Astrocyte (in vitro differentiated cells and primary cell): ENCODE measurements at regions not wholly inside any gene's neighbourhood (a gene's known extent, or its start where the extent isn't known, plus 50 kb on each side); places are given as distances from the start of the nearest gene placed in this dataset.

Experiments used
- DNase-seq: peaks from one replicate; pipeline ENCODE4 v3.0.0-alpha.2; 2010; ENCODE audit warnings: low read depth
- FAIRE-seq: peaks from 2 replicates; lab custom pipeline; 2011; peaks lifted over from hg19 to GRCh38; lab: Jason Lieb, UNC
- H2AFZ ChIP-seq: 2 replicates; pipeline ENCODE4 v1.6.0; 2012; ENCODE audit warnings: low read depth, low read length, inconsistent platforms
- H3K27ac ChIP-seq: 2 replicates; pipeline ENCODE4 v1.5.1; 2011; ENCODE audit warnings: low read depth, low read length, inconsistent platforms
- H3K27me3 ChIP-seq: 2 replicates; pipeline ENCODE4 v1.6.0; 2011; ENCODE audit warnings: low read length, inconsistent platforms; ENCODE audit not compliant: insufficient read depth
- H3K36me3 ChIP-seq: 2 replicates; pipeline ENCODE4 v1.5.1; 2011; ENCODE audit warnings: low read length, inconsistent platforms; ENCODE audit not compliant: insufficient read depth
- H3K4me1 ChIP-seq: 2 replicates; pipeline ENCODE4 v1.5.1; 2011; ENCODE audit warnings: low read length, inconsistent platforms; ENCODE audit not compliant: insufficient read depth
- H3K4me2 ChIP-seq: 2 replicates; pipeline ENCODE4 v1.6.0; 2012; ENCODE audit warnings: low read length, inconsistent platforms
- H3K4me3 ChIP-seq: 2 replicates; pipeline ENCODE4 v1.5.1; 2011; ENCODE audit warnings: low read depth, mild to moderate bottlenecking, low read length, inconsistent platforms; ENCODE audit not compliant: insufficient read depth
- H3K79me2 ChIP-seq: 2 replicates; pipeline ENCODE4 v1.6.0; 2012; ENCODE audit warnings: mild to moderate bottlenecking, low read length, inconsistent platforms; ENCODE audit not compliant: insufficient read depth
- H3K9ac ChIP-seq: 2 replicates; pipeline ENCODE4 v1.6.0; 2012; ENCODE audit warnings: mild to moderate bottlenecking, low read length, inconsistent platforms
- H3K9me3 ChIP-seq: 2 replicates; pipeline ENCODE4 v1.5.1; 2012; ENCODE audit warnings: low read depth, mild to moderate bottlenecking, low read length, inconsistent platforms; ENCODE audit not compliant: insufficient read depth
- H4K20me1 ChIP-seq: 2 replicates; pipeline ENCODE4 v1.6.0; 2012; ENCODE audit warnings: low read length, inconsistent platforms; ENCODE audit not compliant: insufficient read depth
- H3K27ac Mint-ChIP-seq: one replicate; pipeline ENCODE4 v1.8.0; 2021; ENCODE audit warnings: mild to moderate bottlenecking, mixed read lengths; ENCODE audit not compliant: unreplicated experiment
- H3K27me3 Mint-ChIP-seq: one replicate; pipeline ENCODE4 v1.8.0; 2021; ENCODE audit warnings: low read depth, mixed read lengths; ENCODE audit not compliant: unreplicated experiment
- H3K36me3 Mint-ChIP-seq: one replicate; pipeline ENCODE4 v1.8.0; 2021; ENCODE audit warnings: low read depth, mixed read lengths; ENCODE audit not compliant: unreplicated experiment
- H3K4me1 Mint-ChIP-seq: one replicate; pipeline ENCODE4 v1.8.0; 2021; ENCODE audit warnings: low read depth, mixed read lengths; ENCODE audit not compliant: unreplicated experiment
- H3K4me3 Mint-ChIP-seq: one replicate; pipeline ENCODE4 v1.8.0; 2021; ENCODE audit warnings: mild to moderate bottlenecking, moderate library complexity, mixed read lengths; ENCODE audit not compliant: unreplicated experiment
- H3K9me3 Mint-ChIP-seq: one replicate; pipeline ENCODE4 v1.8.0; 2021; ENCODE audit warnings: mild to moderate bottlenecking, mixed read lengths; ENCODE audit not compliant: unreplicated experiment
- CTCF ChIP-seq: IDR thresholded peaks from 2 replicates; pipeline ENCODE4 v1.5.1; 2011; ENCODE audit warnings: low read depth, mild to moderate bottlenecking, inconsistent platforms, low read length, moderate library complexity; ENCODE audit not compliant: insufficient read depth
- EZH2 ChIP-seq: IDR thresholded peaks from 2 replicates; pipeline ENCODE4 v1.6.1; 2012; ENCODE audit warnings: mild to moderate bottlenecking, low read length, inconsistent platforms; ENCODE audit not compliant: insufficient read depth

GRCh38 chr2:139652385-139652784 lies 872.2 kb upstream of the NXPH2 start:
- Histone ChIP-seq H3K79me2 (no peaks in the 10 kb centered on the region), H3K4me3 (no peak overlapping the region), H3K4me2 (no peak overlapping the region), H3K27ac (no peak overlapping the region), H3K9ac (no peak overlapping the region), H3K36me3 (no peaks in the 10 kb centered on the region), H2AFZ (no peak overlapping the region), H3K9me3 (no peaks in the 10 kb centered on the region), H3K4me1 (no peaks in the 10 kb centered on the region), H4K20me1 (no peaks in the 10 kb centered on the region), H3K27me3 (no peaks in the 10 kb centered on the region)
- no peak for TF ChIP-seq EZH2
- TF ChIP-seq CTCF: no peak
- FAIRE-seq (no peak), DNase-seq (no peak)
- Mint-ChIP-seq H3K27me3 (no peaks in the 10 kb centered on the region), H3K36me3 (no peaks in the 10 kb centered on the region), H3K4me3 (no peak overlapping the region), H3K4me1 (no peaks in the 10 kb centered on the region), H3K27ac (no peak overlapping the region), H3K9me3 (peaks cover 8% of the 10 kb centered on the region)

- FAIRE-seq: no peak
- TF ChIP-seq CTCF (no peak), EZH2 (no peak)
- no peak overlapping the region for H3K27ac ChIP-seq
- H3K27me3 Mint-ChIP-seq: no peaks in the 10 kb centered on the region
- H2AFZ ChIP-seq: no peak overlapping the region
- H3K4me1 Mint-ChIP-seq: peaks cover 2% of the 10 kb centered on the region
- H3K9me3 Mint-ChIP-seq: peaks cover 8% of the 10 kb centered on the region
- no peaks in the 10 kb centered on the region for H3K4me1 ChIP-seq
- H3K36me3 ChIP-seq: no peaks in the 10 kb centered on the region
- H4K20me1 ChIP-seq: no peaks in the 10 kb centered on the region
- no peak for DNase-seq
- H3K27me3 ChIP-seq: no peaks in the 10 kb centered on the region
- no peak overlapping the region for H3K27ac Mint-ChIP-seq
- no peak overlapping the region for H3K4me3 ChIP-seq
- H3K79me2 ChIP-seq: no peaks in the 10 kb centered on the region
- H3K4me3 Mint-ChIP-seq: no peak overlapping the region
- H3K4me2 ChIP-seq: no peak overlapping the region
- no peak overlapping the region for H3K9ac ChIP-seq
- peaks cover 7% of the 10 kb centered on the region for H3K9me3 ChIP-seq
- H3K36me3 Mint-ChIP-seq: no peaks in the 10 kb centered on the region
These were observed 865.4 kb upstream of the NXPH2 start for GRCh38 chr2:139645617-139646016.

GRCh38 chr2:139643139-139643538 lies 862.9 kb upstream of the NXPH2 start:
- Histone ChIP-seq H3K9me3 (peaks cover 7% of the 10 kb centered on the region), H3K4me3 (no peak overlapping the region), H3K4me2 (no peak overlapping the region), H2AFZ (no peak overlapping the region), H4K20me1 (no peaks in the 10 kb centered on the region), H3K4me1 (no peaks in the 10 kb centered on the region), H3K27me3 (no peaks in the 10 kb centered on the region), H3K36me3 (no peaks in the 10 kb centered on the region), H3K79me2 (no peaks in the 10 kb centered on the region), H3K27ac (no peak overlapping the region), H3K9ac (no peak overlapping the region)
- no peaks in the 10 kb centered on the region for H3K36me3 Mint-ChIP-seq
- H3K27ac Mint-ChIP-seq: no peak overlapping the region
- FAIRE-seq (no peak), DNase-seq (no peak)
- H3K27me3 Mint-ChIP-seq: no peaks in the 10 kb centered on the region
- TF ChIP-seq CTCF: no peak
- TF ChIP-seq EZH2: no peak
- H3K4me1 Mint-ChIP-seq: peaks cover 2% of the 10 kb centered on the region
- H3K4me3 Mint-ChIP-seq: no peak overlapping the region
- H3K9me3 Mint-ChIP-seq: peaks cover 2% of the 10 kb centered on the region
